ENCODE measurements at regions not wholly inside any gene's neighbourhood (a gene's known extent, or its start where the extent isn't known, plus 50 kb on each side); places are given as distances from the start of the nearest gene placed in this dataset.
"Not testable (repeated sequence)": the region's sequence is repeated elsewhere in the genome, so short reads cannot be mapped to it uniquely, and the experiment has no call there.

- intact Hi-C loops (cut with DNase I), result no loop called here
- Histone ChIP-seq H3K27ac (no peak overlapping the region), H3K9me3 (no peaks in the 10 kb centered on the region), H3K4me3 (no peak overlapping the region), H3K27me3 (no peaks in the 10 kb centered on the region), H3K4me1 (no peaks in the 10 kb centered on the region), H3K36me3 (no peaks in the 10 kb centered on the region)
- no peak for TF ChIP-seq CTCF (IDR thresholded peaks at IDR 0.05)
- DNase-seq (ENCODE audit: low spot score in 2 of 2), result no peak
Measured at GRCh38 chr1:121594096-121594495, 409.3 kb downstream of the SRGAP2C start.

GRCh38 chr1:121595089-121595488, 410.3 kb downstream of the SRGAP2C start:
- intact Hi-C loops (cut with DNase I), result no loop called here
- no peak for DNase-seq (ENCODE audit: low spot score in 2 of 2)
- no peak overlapping the region for H3K27ac ChIP-seq
- no peak for TF ChIP-seq CTCF (IDR thresholded peaks at IDR 0.05)
- no peaks in the 10 kb centered on the region for H3K9me3 ChIP-seq
- H3K36me3 ChIP-seq, result no peaks in the 10 kb centered on the region
- no peak overlapping the region for H3K4me3 ChIP-seq
- H3K4me1 ChIP-seq, result no peaks in the 10 kb centered on the region
- H3K27me3 ChIP-seq, result no peaks in the 10 kb centered on the region

- DNase-seq (ENCODE audit: low spot score in 2 of 2); H3K4me3 ChIP-seq; H3K36me3 ChIP-seq; H3K4me1 ChIP-seq; H3K27ac ChIP-seq; H3K9me3 ChIP-seq; intact Hi-C loops (cut with DNase I); H3K27me3 ChIP-seq: not testable (repeated sequence)
Measured at GRCh38 chr1:121604843-121605444, 420.2 kb downstream of the SRGAP2C start.

- H3K4me1 ChIP-seq; intact Hi-C loops (cut with DNase I); H3K9me3 ChIP-seq; H3K36me3 ChIP-seq; DNase-seq (ENCODE audit: low spot score in 2 of 2); H3K27me3 ChIP-seq; H3K4me3 ChIP-seq; H3K27ac ChIP-seq: not testable (repeated sequence)
Measured at GRCh38 chr1:121607499-121607898, 422.7 kb downstream of the SRGAP2C start.
